Suprapubic skin (tissue), 3 donors: ENCODE measurements at regions not wholly inside any gene's neighbourhood (a gene's known extent, or its start where the extent isn't known, plus 50 kb on each side); places are given as distances from the start of the nearest gene placed in this dataset.

Source experiments
- POLR2AphosphoS5 ChIP-seq, 3 donors: sonication (generic); formaldehyde crosslinking; IDR thresholded peaks; one replicate each; pipeline ENCODE4 v1.6.1; 2017; ENCODE audit warnings: antibody characterized with exemption in 3 of 3
- TF ChIP-seq, protein P1 (sequence below), 2 donors: fragments of 200-600 bp in 1 of 2; fragments of 450-650 bp in 1 of 2; sonication (generic) in 1 of 2; IDR thresholded peaks; one replicate each; pipeline ENCODE4 v1.5.1; 2016 to 2019; ENCODE audit warnings: antibody characterized with exemption in 2 of 2, mild to moderate bottlenecking in 1 of 2, moderate library complexity in 1 of 2

- TF ChIP-seq, protein P1, sequence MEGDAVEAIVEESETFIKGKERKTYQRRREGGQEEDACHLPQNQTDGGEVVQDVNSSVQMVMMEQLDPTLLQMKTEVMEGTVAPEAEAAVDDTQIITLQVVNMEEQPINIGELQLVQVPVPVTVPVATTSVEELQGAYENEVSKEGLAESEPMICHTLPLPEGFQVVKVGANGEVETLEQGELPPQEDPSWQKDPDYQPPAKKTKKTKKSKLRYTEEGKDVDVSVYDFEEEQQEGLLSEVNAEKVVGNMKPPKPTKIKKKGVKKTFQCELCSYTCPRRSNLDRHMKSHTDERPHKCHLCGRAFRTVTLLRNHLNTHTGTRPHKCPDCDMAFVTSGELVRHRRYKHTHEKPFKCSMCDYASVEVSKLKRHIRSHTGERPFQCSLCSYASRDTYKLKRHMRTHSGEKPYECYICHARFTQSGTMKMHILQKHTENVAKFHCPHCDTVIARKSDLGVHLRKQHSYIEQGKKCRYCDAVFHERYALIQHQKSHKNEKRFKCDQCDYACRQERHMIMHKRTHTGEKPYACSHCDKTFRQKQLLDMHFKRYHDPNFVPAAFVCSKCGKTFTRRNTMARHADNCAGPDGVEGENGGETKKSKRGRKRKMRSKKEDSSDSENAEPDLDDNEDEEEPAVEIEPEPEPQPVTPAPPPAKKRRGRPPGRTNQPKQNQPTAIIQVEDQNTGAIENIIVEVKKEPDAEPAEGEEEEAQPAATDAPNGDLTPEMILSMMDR (IDR thresholded peaks at IDR 0.05), result no peak
- TF ChIP-seq POLR2AphosphoS5 (IDR thresholded peaks at IDR 0.05), result no peak
Observed at GRCh38 chr4:43990963-43991362, 457.6 kb downstream of the KCTD8 start.
